Inflammatory macrophage (primary cell): ENCODE measurements at regions not wholly inside any gene's neighbourhood (a gene's known extent, or its start where the extent isn't known, plus 50 kb on each side); places are given as distances from the start of the nearest gene placed in this dataset.

Source experiments
- DNase-seq, 2 donors: peaks; one replicate each; pipeline ENCODE4 v3.0.0-alpha.2; 2020 to 2022

GRCh38 chr20:24097506-24098245 is 109.1 kb upstream of the GGTLC1 start:
- DNase-seq = no peak

- no peak for DNase-seq
These were observed 108.4 kb upstream of the GGTLC1 start for GRCh38 chr20:24096864-24097450.

GRCh38 chr20:24096264-24096663 is 107.7 kb upstream of the GGTLC1 start:
- no peak for DNase-seq

GRCh38 chr20:24095756-24096155 is 107.2 kb upstream of the GGTLC1 start:
- no peak for DNase-seq

- no peak for DNase-seq
These were observed 106.7 kb upstream of the GGTLC1 start for GRCh38 chr20:24095303-24095702.

GRCh38 chr20:24089576-24089975 is 101.0 kb upstream of the GGTLC1 start:
- DNase-seq = no peak

GRCh38 chr20:24086121-24086520 is 97.5 kb upstream of the GGTLC1 start:
- no peak for DNase-seq

GRCh38 chr20:24084281-24084680 is 95.7 kb upstream of the GGTLC1 start:
- no peak for DNase-seq

GRCh38 chr20:24081077-24081476 is 92.5 kb upstream of the GGTLC1 start:
- DNase-seq = no peak

- DNase-seq = no peak
These were observed 91.3 kb upstream of the GGTLC1 start for GRCh38 chr20:24079661-24080412.

GRCh38 chr20:24077145-24077544 is 88.6 kb upstream of the GGTLC1 start:
- no peak for DNase-seq

- DNase-seq = no peak
These were observed 82.1 kb upstream of the GGTLC1 start for GRCh38 chr20:24070679-24071078.

GRCh38 chr20:24066076-24066700 is 77.6 kb upstream of the GGTLC1 start:
- no peak for DNase-seq

- no peak for DNase-seq
These were observed 76.3 kb upstream of the GGTLC1 start for GRCh38 chr20:24064915-24065314.

GRCh38 chr20:24064092-24064491 is 75.5 kb upstream of the GGTLC1 start:
- DNase-seq = no peak

- DNase-seq = no peak
These were observed 74.5 kb upstream of the GGTLC1 start for GRCh38 chr20:24063100-24063499.

GRCh38 chr20:24060851-24061590 is 72.4 kb upstream of the GGTLC1 start:
- no peak for DNase-seq

- DNase-seq = no peak
These were observed 70.6 kb upstream of the GGTLC1 start for GRCh38 chr20:24059174-24059573.

GRCh38 chr20:24056491-24056890 is 67.9 kb upstream of the GGTLC1 start:
- DNase-seq = no peak

GRCh38 chr20:24052599-24053275 is 64.2 kb upstream of the GGTLC1 start:
- no peak for DNase-seq

GRCh38 chr20:24051160-24051559 is 62.6 kb upstream of the GGTLC1 start:
- DNase-seq = no peak

GRCh38 chr20:24050119-24050518 is 61.5 kb upstream of the GGTLC1 start:
- DNase-seq = no peak
